Endothelial cell of umbilical vein (primary cell): ENCODE measurements at regions not wholly inside any gene's neighbourhood (a gene's known extent, or its start where the extent isn't known, plus 50 kb on each side); places are given as distances from the start of the nearest gene placed in this dataset.

Experiments
- BruUV-seq: library from RNA; stranded (reverse); fragments of 400-500 nt; replicated peaks from 2 replicates; lab custom pipeline; 2021; lab: Mats Ljungman, UMichigan
- CTCF ChIA-PET: fragments of 300-600, 350-600 bp; sonication (Branson Sonifier 250); formaldehyde crosslinking; loops from one replicate; lab custom pipeline; 2021; ENCODE audit warnings: antibody characterized with exemption, inconsistent platforms; lab: Charles Lee
- POLR2A ChIA-PET: fragments of 300-600, 350-600 bp; sonication (Branson Sonifier 250); formaldehyde crosslinking; loops from one replicate; lab custom pipeline; 2021; ENCODE audit warnings: antibody characterized with exemption, inconsistent platforms; lab: Charles Lee
- DNase-seq: peaks from one replicate; pipeline ENCODE4 v3.0.0-alpha.2; 2011; ENCODE audit warnings: low read depth, low spot score
- FAIRE-seq: peaks from 2 replicates; lab custom pipeline; 2011; peaks lifted over from hg19 to GRCh38; lab: Jason Lieb, UNC
- H2AFZ ChIP-seq: 2 replicates; pipeline ENCODE4 v1.6.0; 2012; ENCODE audit warnings: low read depth, low read length, control low read depth, inconsistent platforms
- H3K27ac ChIP-seq: 2 replicates; pipeline ENCODE4 v1.5.1; 2011; ENCODE audit warnings: low read depth, mild to moderate bottlenecking, control low read depth, low read length, moderate library complexity; ENCODE audit not compliant: insufficient read depth
- H3K27me3 ChIP-seq, 2 experiments: 2 replicates each; pipeline versions ENCODE4 v1.6.0 to v1.6.1; 2011; ENCODE audit warnings: low read length in 2 of 2, mixed read lengths in 1 of 2; ENCODE audit not compliant: control insufficient read depth in 2 of 2, insufficient read depth in 2 of 2
- H3K36me3 ChIP-seq, 2 experiments: 2 replicates in 1 of 2; 3 replicates in 1 of 2; pipeline ENCODE4 v1.5.1; 2011; ENCODE audit warnings: low read length in 2 of 2, mild to moderate bottlenecking in 1 of 2, moderate library complexity in 1 of 2; ENCODE audit not compliant: control insufficient read depth in 2 of 2, insufficient read depth in 2 of 2; ENCODE audit errors: extremely low read depth in 1 of 2
- H3K4me1 ChIP-seq: 3 replicates; pipeline ENCODE4 v1.5.1; 2011; ENCODE audit warnings: mild to moderate bottlenecking, low read length; ENCODE audit not compliant: control insufficient read depth, insufficient read depth; ENCODE audit errors: extremely low read depth
- H3K4me2 ChIP-seq: 2 replicates; pipeline ENCODE4 v1.6.1; 2011; ENCODE audit warnings: low read length, control low read depth, mixed read lengths; ENCODE audit not compliant: insufficient read depth
- H3K4me3 ChIP-seq, 3 experiments: fragments of 200-600 bp in 1 of 3; sonication (generic), shearing (Covaris generic) in 1 of 3; replicated peaks in 1 of 3; 2 replicates each; pipeline ENCODE4 v1.5.1; 2011 to 2016; ENCODE audit warnings: control low read depth in 3 of 3, low read length in 3 of 3, mild to moderate bottlenecking in 2 of 3, inconsistent platforms in 1 of 3, low read depth in 1 of 3, moderate library complexity in 1 of 3; ENCODE audit not compliant: insufficient read depth in 1 of 3
- H3K79me2 ChIP-seq: 2 replicates; pipeline ENCODE4 v1.6.0; 2012; ENCODE audit warnings: low read length, inconsistent platforms; ENCODE audit not compliant: control insufficient read depth, insufficient read depth
- H3K9ac ChIP-seq: replicated peaks from 2 replicates; pipeline ENCODE3; 2011; ENCODE audit warnings: low read length, control low read depth; ENCODE audit not compliant: insufficient read depth; ENCODE audit errors: extremely low read depth
- H3K9me1 ChIP-seq: replicated peaks from 3 replicates; pipeline ENCODE4 v1.6.0; 2011; ENCODE audit warnings: mild to moderate bottlenecking, low read length; ENCODE audit not compliant: control insufficient read depth, insufficient read depth; ENCODE audit errors: extremely low read depth
- H3K9me3 ChIP-seq: replicated peaks from 2 replicates; pipeline ENCODE4 v1.5.1; 2012; ENCODE audit warnings: low read length, inconsistent platforms; ENCODE audit not compliant: control insufficient read depth, insufficient read depth
- H4K20me1 ChIP-seq: replicated peaks from 2 replicates; pipeline ENCODE3; 2011; ENCODE audit warnings: mild to moderate bottlenecking, low read length; ENCODE audit not compliant: control insufficient read depth, insufficient read depth; ENCODE audit errors: extremely low read depth
- CTCF ChIP-seq, 2 donors: IDR thresholded peaks; 1 replicate in 1 of 2; 2 replicates in 1 of 2; pipeline ENCODE4 v1.5.1; 2011; ENCODE audit warnings: low read length in 2 of 2, mild to moderate bottlenecking in 2 of 2, moderate library complexity in 2 of 2, control low read depth in 1 of 2, inconsistent platforms in 1 of 2, low read depth in 1 of 2; ENCODE audit not compliant: insufficient read depth in 1 of 2; ENCODE audit errors: extremely low read depth in 1 of 2
- EZH2 ChIP-seq: IDR thresholded peaks from 2 replicates; pipeline ENCODE4 v1.6.1; 2012; ENCODE audit warnings: borderline replicate concordance, low read depth, mild to moderate bottlenecking, moderate library complexity, low read length, inconsistent platforms; ENCODE audit not compliant: severe bottlenecking
- FOS ChIP-seq: IDR thresholded peaks from 2 replicates; pipeline ENCODE4 v1.6.1; 2011; ENCODE audit warnings: mild to moderate bottlenecking, low read length, moderate library complexity, borderline replicate concordance; ENCODE audit not compliant: insufficient read depth
- GATA2 ChIP-seq: IDR thresholded peaks from 2 replicates; pipeline ENCODE4 v1.7.0; 2011; ENCODE audit warnings: low read depth, mild to moderate bottlenecking, moderate library complexity, mixed read lengths, low read length; ENCODE audit not compliant: insufficient read length, insufficient read depth
- JUN ChIP-seq: IDR thresholded peaks from 2 replicates; pipeline ENCODE4 v1.6.1; 2011; ENCODE audit warnings: borderline replicate concordance, low read depth; ENCODE audit not compliant: insufficient read length, insufficient read depth
- MYC ChIP-seq: IDR thresholded peaks from one replicate; pipeline ENCODE4 v1.6.1; 2011; ENCODE audit warnings: mild to moderate bottlenecking, low read depth, low read length
- POLR2A ChIP-seq: IDR thresholded peaks from 2 replicates; pipeline ENCODE4 v1.6.1; 2012; ENCODE audit warnings: low read depth, mild to moderate bottlenecking, control low read depth, low read length
- POLR2AphosphoS5 ChIP-seq: IDR thresholded peaks from 2 replicates; pipeline ENCODE4 v1.6.1; 2012; ENCODE audit warnings: low read depth, mild to moderate bottlenecking, control low read depth, low read length, moderate library complexity; ENCODE audit not compliant: insufficient read depth
- dilution Hi-C: fragments of 300-500 bp; cut with MboI; formaldehyde crosslinking; loops from one replicate; pipeline ENCODE4 v1.15.0; 2019; ENCODE audit warnings: low sequenced_read_pairs; ENCODE audit not compliant: extremely low pct_ligation_motif_present
- intact Hi-C: fragments of 100-400 bp; cut with micrococcal nuclease; formaldehyde crosslinking; loops from one replicate; pipeline ENCODE4 v1.10.0; 2022
- TF ChIP-seq, protein P1 (sequence below): IDR thresholded peaks from 2 replicates; pipeline ENCODE4 v1.6.1; 2011; ENCODE audit not compliant: insufficient read depth, insufficient read length

GRCh38 chr4:29220761-29221160 lies 1499.4 kb upstream of the PCDH7 start:
- Histone ChIP-seq H3K36me3 (no peaks in the 10 kb centered on the region), H2AFZ (no peak overlapping the region), H4K20me1 (no peaks in the 10 kb centered on the region), H3K9ac (no peak overlapping the region), H3K79me2 (no peaks in the 10 kb centered on the region), H3K9me1 (no peaks in the 10 kb centered on the region), H3K27me3 (no peaks in the 10 kb centered on the region), H3K4me2 (no peak overlapping the region), H3K9me3 (no peaks in the 10 kb centered on the region), H3K4me1 (no peaks in the 10 kb centered on the region), H3K4me3 (no peak overlapping the region), H3K27ac (no peak overlapping the region)
- POLR2A ChIA-PET, result no interaction called here
- FAIRE-seq (no peak), DNase-seq (no peak)
- intact Hi-C loops (no loop called here), dilution Hi-C loops (no loop called here)
- CTCF ChIA-PET, result no interaction called here
- no peak for TF ChIP-seq POLR2A
- no TSS peak for BruUV-seq

- POLR2A ChIA-PET, result no interaction called here
- Histone ChIP-seq H3K9me3 (no peaks in the 10 kb centered on the region), H3K4me3 (no peak overlapping the region), H3K9ac (no peak overlapping the region), H3K27me3 (no peaks in the 10 kb centered on the region), H3K36me3 (no peaks in the 10 kb centered on the region), H2AFZ (no peak overlapping the region), H3K4me1 (no peaks in the 10 kb centered on the region), H3K27ac (no peak overlapping the region), H3K79me2 (no peaks in the 10 kb centered on the region), H3K9me1 (no peaks in the 10 kb centered on the region), H4K20me1 (no peaks in the 10 kb centered on the region), H3K4me2 (no peak overlapping the region)
- dilution Hi-C loops, result no loop called here
- CTCF ChIA-PET, result no interaction called here
- TF ChIP-seq GATA2, result no peak
- no peak for TF ChIP-seq POLR2AphosphoS5
- TF ChIP-seq MYC, result no peak
- TF ChIP-seq, protein P1, sequence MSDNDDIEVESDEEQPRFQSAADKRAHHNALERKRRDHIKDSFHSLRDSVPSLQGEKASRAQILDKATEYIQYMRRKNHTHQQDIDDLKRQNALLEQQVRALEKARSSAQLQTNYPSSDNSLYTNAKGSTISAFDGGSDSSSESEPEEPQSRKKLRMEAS, result no peak
- no peak for TF ChIP-seq JUN
- no peak for TF ChIP-seq EZH2
- no peak for TF ChIP-seq POLR2A
- no peak for TF ChIP-seq CTCF (IDR thresholded peaks at IDR 0.05; ENCODE audit: extremely low read depth in 1 of 2, insufficient read depth in 1 of 2, low read depth in 1 of 2, low read length in 2 of 2)
- TF ChIP-seq FOS, result no peak
- intact Hi-C loops, result no loop called here
- no TSS peak for BruUV-seq
- FAIRE-seq, result no peak
- no peak for DNase-seq
Observed at GRCh38 chr4:29224911-29225310, 1495.3 kb upstream of the PCDH7 start.
